ENCODE measurements at regions not wholly inside any gene's neighbourhood (a gene's known extent, or its start where the extent isn't known, plus 50 kb on each side); places are given as distances from the start of the nearest gene placed in this dataset.
"Not testable (repeated sequence)": the region's sequence is repeated elsewhere in the genome, so short reads cannot be mapped to it uniquely, and the experiment has no call there.

- no peak for DNase-seq
These were observed 1311.9 kb downstream of the ROBO1 start for GRCh38 chr3:78455712-78456433.

- no peak for DNase-seq
These were observed 1308.0 kb downstream of the ROBO1 start for GRCh38 chr3:78459796-78460195.

GRCh38 chr3:78462021-78462420 is 1305.8 kb downstream of the ROBO1 start:
- DNase-seq: no peak

GRCh38 chr3:78476076-78476475 is 1291.7 kb downstream of the ROBO1 start:
- DNase-seq: no peak

- no peak for DNase-seq
These were observed 1286.7 kb downstream of the ROBO1 start for GRCh38 chr3:78481050-78481449.

- peak; percentile 31 for DNase-seq
These were observed 1284.7 kb downstream of the ROBO1 start for GRCh38 chr3:78483090-78483489.

GRCh38 chr3:78494851-78495250 is 1272.9 kb downstream of the ROBO1 start:
- DNase-seq: peak; percentile 30

- no peak for DNase-seq
These were observed 1272.5 kb downstream of the ROBO1 start for GRCh38 chr3:78495301-78495700.

GRCh38 chr3:78496501-78496900 is 1271.3 kb downstream of the ROBO1 start:
- no peak for DNase-seq

GRCh38 chr3:78497021-78497420 is 1270.8 kb downstream of the ROBO1 start:
- no peak for DNase-seq

- no peak for DNase-seq
These were observed 1270.0 kb downstream of the ROBO1 start for GRCh38 chr3:78497767-78498166.

GRCh38 chr3:78506061-78506460 is 1261.7 kb downstream of the ROBO1 start:
- DNase-seq: no peak

GRCh38 chr3:78506581-78507195 is 1261.1 kb downstream of the ROBO1 start:
- no peak for DNase-seq

- DNase-seq: no peak
These were observed 1260.4 kb downstream of the ROBO1 start for GRCh38 chr3:78507196-78507984.

GRCh38 chr3:78511840-78512239 is 1256.0 kb downstream of the ROBO1 start:
- no peak for DNase-seq

- DNase-seq: not testable (repeated sequence)
These were observed 1255.0 kb downstream of the ROBO1 start for GRCh38 chr3:78512786-78513185.

- no peak for DNase-seq
These were observed 1251.4 kb downstream of the ROBO1 start for GRCh38 chr3:78516437-78516836.

GRCh38 chr3:78516937-78517336 is 1250.9 kb downstream of the ROBO1 start:
- no peak for DNase-seq

- no peak for DNase-seq
These were observed 1249.8 kb downstream of the ROBO1 start for GRCh38 chr3:78517965-78518364.

- no peak for DNase-seq
These were observed 1248.5 kb downstream of the ROBO1 start for GRCh38 chr3:78519281-78519680.

GRCh38 chr3:78529601-78530000 is 1238.2 kb downstream of the ROBO1 start:
- no peak for DNase-seq

- DNase-seq: no peak
These were observed 1227.3 kb downstream of the ROBO1 start for GRCh38 chr3:78540485-78540884.

- DNase-seq: no peak
These were observed 1222.0 kb downstream of the ROBO1 start for GRCh38 chr3:78545827-78546226.
